ENCODE measurements at regions not wholly inside any gene's neighbourhood (a gene's known extent, or its start where the extent isn't known, plus 50 kb on each side); places are given as distances from the start of the nearest gene placed in this dataset.

DNA sequence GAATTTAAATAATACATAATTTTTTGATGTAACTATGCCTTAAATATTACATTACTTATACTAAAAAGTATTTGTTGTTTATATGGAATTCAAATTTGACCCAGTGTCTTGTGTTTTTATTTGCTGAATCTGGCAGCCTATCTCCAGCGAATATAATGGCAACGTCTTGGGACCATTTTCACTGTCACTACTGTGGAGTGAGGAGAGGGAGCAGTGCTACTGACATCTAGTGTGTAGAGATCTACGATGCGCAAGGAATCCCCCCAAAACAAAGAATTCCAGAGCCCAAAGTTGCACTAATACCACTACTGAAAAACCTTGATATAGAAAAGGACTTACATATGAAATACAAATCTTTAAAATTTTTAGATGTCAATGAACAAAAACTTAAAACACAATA lies 314.4 kb downstream of the DRD1 start:
- DNase-seq (ENCODE audit: low read depth), result no peak
- no peaks in the 10 kb centered on the region for H3K27me3 ChIP-seq (ENCODE audit: control insufficient read depth, insufficient read depth, low read length)
- H3K4me3 ChIP-seq (ENCODE audit: low read depth, low read length), result no peak overlapping the region
- no peak for FAIRE-seq
- H3K36me3 ChIP-seq (ENCODE audit: control insufficient read depth, insufficient read depth, low read length), result no peaks in the 10 kb centered on the region
- TF ChIP-seq, protein P1, sequence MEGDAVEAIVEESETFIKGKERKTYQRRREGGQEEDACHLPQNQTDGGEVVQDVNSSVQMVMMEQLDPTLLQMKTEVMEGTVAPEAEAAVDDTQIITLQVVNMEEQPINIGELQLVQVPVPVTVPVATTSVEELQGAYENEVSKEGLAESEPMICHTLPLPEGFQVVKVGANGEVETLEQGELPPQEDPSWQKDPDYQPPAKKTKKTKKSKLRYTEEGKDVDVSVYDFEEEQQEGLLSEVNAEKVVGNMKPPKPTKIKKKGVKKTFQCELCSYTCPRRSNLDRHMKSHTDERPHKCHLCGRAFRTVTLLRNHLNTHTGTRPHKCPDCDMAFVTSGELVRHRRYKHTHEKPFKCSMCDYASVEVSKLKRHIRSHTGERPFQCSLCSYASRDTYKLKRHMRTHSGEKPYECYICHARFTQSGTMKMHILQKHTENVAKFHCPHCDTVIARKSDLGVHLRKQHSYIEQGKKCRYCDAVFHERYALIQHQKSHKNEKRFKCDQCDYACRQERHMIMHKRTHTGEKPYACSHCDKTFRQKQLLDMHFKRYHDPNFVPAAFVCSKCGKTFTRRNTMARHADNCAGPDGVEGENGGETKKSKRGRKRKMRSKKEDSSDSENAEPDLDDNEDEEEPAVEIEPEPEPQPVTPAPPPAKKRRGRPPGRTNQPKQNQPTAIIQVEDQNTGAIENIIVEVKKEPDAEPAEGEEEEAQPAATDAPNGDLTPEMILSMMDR (IDR thresholded peaks at IDR 0.05; ENCODE audit: insufficient read depth, low read length, severe bottlenecking), result no peak

GRCh38 chr5:175129121-175129520 lies 314.9 kb downstream of the DRD1 start:
- DNase-seq (ENCODE audit: low read depth), result no peak
- H3K36me3 ChIP-seq (ENCODE audit: control insufficient read depth, insufficient read depth, low read length), result no peaks in the 10 kb centered on the region
- TF ChIP-seq, protein P1 (IDR thresholded peaks at IDR 0.05; ENCODE audit: insufficient read depth, low read length, severe bottlenecking), result no peak
- H3K4me3 ChIP-seq (ENCODE audit: low read depth, low read length), result no peak overlapping the region
- FAIRE-seq, result no peak
- H3K27me3 ChIP-seq (ENCODE audit: control insufficient read depth, insufficient read depth, low read length), result no peaks in the 10 kb centered on the region

- Histone ChIP-seq H3K27me3 (ENCODE audit: control insufficient read depth, insufficient read depth, low read length) (no peaks in the 10 kb centered on the region), H3K4me3 (ENCODE audit: low read depth, low read length) (no peak overlapping the region), H3K36me3 (ENCODE audit: control insufficient read depth, insufficient read depth, low read length) (no peaks in the 10 kb centered on the region)
- DNase-seq (ENCODE audit: low read depth) (no peak), FAIRE-seq (no peak)
- TF ChIP-seq, protein P1 (IDR thresholded peaks at IDR 0.05; ENCODE audit: insufficient read depth, low read length, severe bottlenecking), result no peak
Observed at GRCh38 chr5:175124821-175125220, 319.2 kb downstream of the DRD1 start.

DNA sequence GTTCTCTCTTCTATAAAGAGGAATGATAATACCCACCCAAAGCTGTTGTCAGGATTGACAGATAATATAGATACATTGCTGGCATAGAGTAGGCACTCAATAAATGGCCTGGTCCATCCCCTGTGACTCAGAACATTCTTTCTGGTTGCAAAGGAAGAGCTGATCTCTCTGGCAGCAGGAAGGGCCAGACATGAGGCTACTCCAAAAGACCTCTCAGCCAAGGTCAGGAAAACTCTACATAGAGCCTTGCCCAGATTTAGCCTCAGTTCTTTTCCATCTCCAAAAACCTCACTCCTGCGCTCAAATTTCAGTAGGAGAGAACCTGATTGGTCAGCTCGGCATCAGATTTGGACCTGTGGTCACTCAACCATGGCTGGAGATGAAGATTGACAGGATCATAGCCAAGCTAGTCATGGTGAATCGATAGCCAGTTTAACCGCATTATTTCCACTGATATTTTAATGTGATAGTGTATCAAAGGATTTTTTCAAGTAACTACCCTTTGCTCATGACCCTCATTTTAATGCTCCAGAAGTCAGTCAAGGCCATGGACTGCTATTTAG lies 319.6 kb downstream of the DRD1 start:
- Histone ChIP-seq H3K4me3 (ENCODE audit: low read depth, low read length) (no peak overlapping the region), H3K36me3 (ENCODE audit: control insufficient read depth, insufficient read depth, low read length) (no peaks in the 10 kb centered on the region), H3K27me3 (ENCODE audit: control insufficient read depth, insufficient read depth, low read length) (no peaks in the 10 kb centered on the region)
- TF ChIP-seq, protein P1 (IDR thresholded peaks at IDR 0.05; ENCODE audit: insufficient read depth, low read length, severe bottlenecking), result no peak
- no peak for FAIRE-seq
- DNase-seq (ENCODE audit: low read depth), result no peak

- DNase-seq (ENCODE audit: low read depth), result no peak
- FAIRE-seq, result no peak
- H3K4me3 ChIP-seq (ENCODE audit: low read depth, low read length), result no peak overlapping the region
- H3K27me3 ChIP-seq (ENCODE audit: control insufficient read depth, insufficient read depth, low read length), result no peaks in the 10 kb centered on the region
- H3K36me3 ChIP-seq (ENCODE audit: control insufficient read depth, insufficient read depth, low read length), result no peaks in the 10 kb centered on the region
- TF ChIP-seq, protein P1 (IDR thresholded peaks at IDR 0.05; ENCODE audit: insufficient read depth, low read length, severe bottlenecking), result no peak
Observed at GRCh38 chr5:175123542-175123941, 320.4 kb downstream of the DRD1 start.

DNA sequence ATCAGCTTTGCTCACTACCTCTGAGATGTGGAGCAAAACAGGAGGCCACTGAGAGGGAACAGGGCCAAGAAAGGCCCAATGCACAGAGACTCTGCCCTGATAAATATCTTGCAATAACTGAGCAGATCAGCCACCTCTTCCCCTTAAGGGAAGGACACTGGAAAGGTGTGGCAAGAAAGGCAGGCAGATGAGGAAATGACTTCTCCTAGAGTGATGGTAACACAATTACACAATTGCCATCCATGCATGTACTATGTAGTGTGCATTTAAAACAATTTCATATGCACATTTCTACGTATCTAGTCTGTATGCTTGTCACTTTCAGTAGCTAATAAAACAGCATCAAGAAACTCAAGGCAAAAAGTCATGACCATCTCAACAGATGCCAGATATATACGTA lies 322.5 kb downstream of the DRD1 start:
- H3K4me3 ChIP-seq (ENCODE audit: low read depth, low read length), result no peak overlapping the region
- no peak for FAIRE-seq
- DNase-seq (ENCODE audit: low read depth), result no peak
- H3K36me3 ChIP-seq (ENCODE audit: control insufficient read depth, insufficient read depth, low read length), result no peaks in the 10 kb centered on the region
- no peaks in the 10 kb centered on the region for H3K27me3 ChIP-seq (ENCODE audit: control insufficient read depth, insufficient read depth, low read length)
- TF ChIP-seq, protein P1 (IDR thresholded peaks at IDR 0.05; ENCODE audit: insufficient read depth, low read length, severe bottlenecking), result no peak
